ENCODE measurements at regions not wholly inside any gene's neighbourhood (a gene's known extent, or its start where the extent isn't known, plus 50 kb on each side); places are given as distances from the start of the nearest gene placed in this dataset.

- no peak for TF ChIP-seq POLR2AphosphoS5 (IDR thresholded peaks at IDR 0.05)
- TF ChIP-seq, protein P1, sequence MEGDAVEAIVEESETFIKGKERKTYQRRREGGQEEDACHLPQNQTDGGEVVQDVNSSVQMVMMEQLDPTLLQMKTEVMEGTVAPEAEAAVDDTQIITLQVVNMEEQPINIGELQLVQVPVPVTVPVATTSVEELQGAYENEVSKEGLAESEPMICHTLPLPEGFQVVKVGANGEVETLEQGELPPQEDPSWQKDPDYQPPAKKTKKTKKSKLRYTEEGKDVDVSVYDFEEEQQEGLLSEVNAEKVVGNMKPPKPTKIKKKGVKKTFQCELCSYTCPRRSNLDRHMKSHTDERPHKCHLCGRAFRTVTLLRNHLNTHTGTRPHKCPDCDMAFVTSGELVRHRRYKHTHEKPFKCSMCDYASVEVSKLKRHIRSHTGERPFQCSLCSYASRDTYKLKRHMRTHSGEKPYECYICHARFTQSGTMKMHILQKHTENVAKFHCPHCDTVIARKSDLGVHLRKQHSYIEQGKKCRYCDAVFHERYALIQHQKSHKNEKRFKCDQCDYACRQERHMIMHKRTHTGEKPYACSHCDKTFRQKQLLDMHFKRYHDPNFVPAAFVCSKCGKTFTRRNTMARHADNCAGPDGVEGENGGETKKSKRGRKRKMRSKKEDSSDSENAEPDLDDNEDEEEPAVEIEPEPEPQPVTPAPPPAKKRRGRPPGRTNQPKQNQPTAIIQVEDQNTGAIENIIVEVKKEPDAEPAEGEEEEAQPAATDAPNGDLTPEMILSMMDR (IDR thresholded peaks at IDR 0.05 in 8 of 11, conservative IDR thresholded peaks at IDR 0.05 in 3 of 11), result no peak
Measured at GRCh38 chr6:115706981-115707380, 353.7 kb downstream of the FRK start.
